Activated CD8-positive, alpha-beta memory T cell treated with anti-CD3 and anti-CD28 coated beads, Interleukin-2, amount 50 U/mL, for 1 hour (primary cell): ENCODE measurements at regions not wholly inside any gene's neighbourhood (a gene's known extent, or its start where the extent isn't known, plus 50 kb on each side); places are given as distances from the start of the nearest gene placed in this dataset.

Experiments
- DNase-seq: peaks from one replicate; pipeline ENCODE4 v3.0.0-alpha.2; 2020; ENCODE audit errors: extremely low read depth

DNA sequence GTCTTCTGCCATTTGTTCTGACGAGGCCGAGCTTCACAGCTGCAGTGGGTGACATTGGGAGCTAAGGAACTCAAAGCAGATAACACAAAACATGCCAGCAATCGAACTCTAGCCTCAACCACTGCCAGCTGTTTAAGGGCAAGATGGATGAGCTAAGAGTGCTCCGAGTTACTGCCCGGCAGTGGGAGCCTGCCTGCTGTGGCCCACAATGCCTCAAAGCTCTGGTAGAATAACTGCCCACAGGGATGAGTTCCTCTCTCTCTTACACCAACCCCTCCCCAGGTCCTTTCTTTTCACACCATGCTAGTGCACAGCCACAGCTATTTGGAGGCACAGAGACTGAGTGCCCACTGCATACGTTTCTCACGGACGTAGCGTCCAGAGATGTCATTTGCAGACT is 330.5 kb downstream of the FGF9 start:
- DNase-seq = no peak

DNA sequence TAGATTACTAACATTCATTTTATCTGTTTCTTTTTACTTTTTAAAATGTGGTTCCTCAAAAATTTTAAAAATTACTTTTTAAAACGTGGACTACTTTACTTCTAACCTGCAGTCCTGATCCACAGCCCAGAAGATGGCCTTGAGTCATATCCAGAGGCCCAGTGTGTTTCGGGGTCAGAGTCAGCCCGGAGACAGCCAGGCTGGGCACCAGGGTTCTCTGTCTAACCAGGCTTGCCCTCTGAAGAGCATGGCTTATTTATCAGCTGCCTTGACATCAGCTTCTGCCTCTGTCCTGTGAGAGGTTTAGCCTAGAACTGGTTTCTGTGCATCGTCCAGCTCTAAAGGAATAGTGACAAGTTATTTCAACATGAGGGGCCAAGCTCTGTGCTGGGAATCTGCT is 332.0 kb downstream of the FGF9 start:
- DNase-seq = no peak

DNA sequence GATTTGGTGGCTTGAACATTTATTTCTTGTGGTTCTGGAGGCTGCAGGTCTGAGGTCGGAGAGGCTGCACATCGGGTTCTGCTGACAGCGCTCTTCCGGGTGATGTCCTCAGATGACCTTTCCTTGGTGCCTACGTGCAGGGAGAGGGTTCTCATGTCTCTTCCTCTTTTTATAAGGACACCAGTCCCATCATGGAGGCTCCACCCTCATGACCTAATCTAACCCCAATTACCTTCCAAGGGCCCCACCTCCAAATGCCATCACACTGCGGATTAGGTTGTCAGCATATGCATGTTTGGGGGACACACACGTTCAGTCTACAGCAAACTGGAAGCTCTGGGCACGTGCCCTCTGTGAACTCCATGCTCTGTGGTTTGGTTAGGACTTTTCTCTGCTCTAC is 338.6 kb downstream of the FGF9 start:
- no peak for DNase-seq

DNA sequence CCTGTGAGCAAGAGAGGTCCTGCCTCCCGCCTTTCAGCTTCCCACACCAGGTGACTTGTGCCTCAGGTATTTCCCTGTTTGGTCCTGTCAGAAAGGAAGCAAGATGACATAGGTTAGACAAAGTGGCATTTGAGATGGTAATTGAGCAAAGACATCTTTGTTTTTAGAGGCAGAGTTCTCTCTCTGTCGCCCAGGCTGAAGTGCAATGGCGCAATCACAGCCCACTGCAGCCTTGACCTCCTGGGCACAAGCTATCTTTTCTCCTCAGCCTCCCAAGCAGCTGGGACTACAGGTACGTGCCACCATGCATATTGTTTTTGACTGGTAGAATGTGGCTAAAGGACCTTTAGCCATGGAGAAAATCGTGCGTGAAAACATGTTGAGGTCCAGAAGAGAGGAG is 339.1 kb downstream of the FGF9 start:
- DNase-seq = no peak

DNA sequence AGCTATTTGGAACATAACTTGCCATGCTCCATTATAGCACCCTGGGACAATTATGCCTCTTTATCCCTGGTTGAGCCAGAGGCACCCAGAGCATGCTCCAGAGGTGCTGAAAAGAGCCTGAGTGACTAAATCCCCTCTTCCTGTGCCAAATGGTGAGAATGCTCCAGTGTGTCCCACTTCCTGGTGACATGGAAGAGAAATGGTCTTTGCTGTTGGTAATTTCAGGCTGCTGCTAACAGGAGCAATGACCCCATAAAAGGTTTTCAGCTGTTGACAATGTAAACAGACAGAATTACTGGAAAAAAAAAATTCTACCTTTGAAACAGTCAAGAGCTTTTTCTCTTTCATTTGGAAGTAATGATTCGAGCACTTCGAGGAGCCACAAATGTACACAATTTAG is 341.8 kb downstream of the FGF9 start:
- no peak for DNase-seq

DNA sequence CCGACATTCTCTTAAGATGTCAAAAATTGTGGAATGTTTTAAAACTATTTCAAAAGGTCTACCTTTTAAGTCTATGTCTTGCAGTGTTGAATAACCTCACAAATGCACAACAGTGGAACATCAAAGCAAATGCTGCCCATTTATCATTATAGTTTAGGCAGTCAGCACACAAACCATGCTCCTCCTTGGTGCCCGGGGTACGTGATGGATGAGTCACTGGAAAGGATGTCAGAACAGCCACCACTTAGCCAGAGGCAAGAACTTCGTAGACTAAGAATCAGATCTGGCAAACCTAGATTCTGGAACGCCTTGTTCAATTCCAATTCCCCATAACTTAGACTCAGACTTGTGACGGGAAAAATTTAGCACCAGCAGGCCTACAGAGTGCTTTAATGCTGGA is 343.6 kb downstream of the FGF9 start:
- DNase-seq = no peak

DNA sequence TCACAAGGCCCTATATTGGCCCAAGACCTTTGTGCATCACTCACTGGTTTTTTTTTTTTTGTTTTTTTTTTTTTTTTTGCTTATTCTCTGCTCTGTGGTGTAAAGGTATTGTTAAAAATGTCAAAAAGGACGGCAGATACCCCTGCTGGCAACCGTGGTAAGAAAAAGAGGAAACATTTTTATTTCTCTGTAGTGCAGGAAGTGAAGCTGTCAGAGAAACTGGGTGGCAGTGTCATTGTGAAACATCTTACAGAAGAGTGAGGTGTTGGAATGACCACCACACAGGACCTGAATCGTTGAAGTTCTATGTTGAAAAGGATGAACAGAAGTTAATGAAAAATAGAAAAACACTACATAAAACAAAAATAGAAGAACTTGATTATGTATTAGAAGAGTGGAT is 346.4 kb downstream of the FGF9 start:
- no peak for DNase-seq

DNA sequence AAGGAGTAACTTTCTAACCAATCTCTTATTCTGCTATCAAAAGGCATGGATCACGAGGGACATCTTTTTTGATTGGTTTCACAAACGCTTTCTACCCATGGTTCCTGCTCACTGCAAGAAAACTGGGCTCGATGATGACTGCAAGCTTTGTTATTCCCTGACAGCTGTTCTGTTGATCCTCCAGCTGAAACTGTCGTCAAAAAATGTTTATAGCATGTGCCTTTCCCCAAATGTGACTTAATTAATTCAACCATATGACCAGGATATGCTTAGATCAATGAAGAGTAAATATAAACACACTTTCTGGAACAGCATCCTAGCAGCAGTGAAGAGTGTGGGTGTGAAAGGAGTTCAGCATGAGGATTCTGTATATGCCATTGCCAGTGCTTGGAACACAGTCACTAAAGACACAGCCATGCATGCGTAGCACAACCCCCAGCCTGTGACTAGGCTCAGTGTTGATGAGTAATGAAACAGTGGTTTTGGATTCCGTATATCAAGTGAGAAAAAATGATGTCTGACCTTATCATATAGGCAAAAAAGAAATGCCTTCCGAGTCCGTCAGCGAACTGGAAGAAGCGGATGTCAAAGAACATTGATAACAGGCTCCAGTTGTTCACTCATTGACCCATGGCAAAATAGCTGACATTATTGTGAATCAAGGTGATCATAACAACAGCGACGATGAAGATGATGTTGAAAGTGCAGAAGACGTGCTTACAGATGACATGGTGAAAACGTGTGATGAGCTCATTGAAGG is 347.4 kb downstream of the FGF9 start:
- no peak for DNase-seq

DNA sequence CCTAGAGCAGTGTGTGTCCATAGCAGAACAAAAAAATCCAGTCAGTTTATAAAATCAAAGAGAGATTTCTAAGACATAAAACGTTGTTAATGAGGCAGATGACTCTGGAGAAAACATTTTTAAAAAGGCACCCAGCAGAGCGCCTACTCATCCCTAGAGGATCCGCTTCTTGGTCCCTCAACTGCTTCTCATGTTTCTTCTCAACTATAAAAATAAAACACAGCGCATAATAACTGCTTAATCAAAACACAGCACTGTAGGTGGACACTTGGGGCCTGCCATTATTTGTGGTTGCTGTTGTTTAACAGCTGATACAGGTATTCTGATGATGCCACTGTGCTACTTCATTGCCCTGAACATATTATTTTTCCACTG is 347.9 kb downstream of the FGF9 start:
- DNase-seq = no peak

DNA sequence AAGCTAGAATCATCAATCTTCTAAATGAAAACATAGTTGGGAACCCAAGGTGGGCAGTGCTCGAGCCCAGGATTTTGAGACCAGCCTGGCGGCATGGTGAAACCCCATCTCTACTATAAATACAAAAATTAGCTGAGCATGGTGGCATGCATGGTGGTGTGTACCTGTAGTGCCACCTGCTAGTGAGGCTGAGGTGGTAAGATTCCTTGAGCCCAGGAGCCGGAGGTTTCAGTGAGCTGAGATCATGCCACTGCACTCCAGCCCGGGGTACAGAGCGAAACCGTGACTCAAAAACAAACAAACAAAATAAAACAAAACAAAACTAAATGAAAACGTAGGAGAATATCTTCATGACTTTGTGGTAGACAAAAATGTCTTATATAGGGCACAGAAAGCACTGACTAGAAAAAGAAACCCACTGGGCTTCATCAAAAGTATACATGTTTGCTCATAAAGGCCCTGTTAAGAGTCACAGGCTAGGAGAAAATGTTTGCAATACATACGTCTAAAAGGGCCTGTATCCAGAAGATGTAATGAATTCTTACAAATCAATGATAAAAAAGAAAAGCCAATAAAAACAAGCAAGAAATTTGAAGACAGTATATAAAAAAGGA is 353.6 kb downstream of the FGF9 start:
- DNase-seq = no peak

DNA sequence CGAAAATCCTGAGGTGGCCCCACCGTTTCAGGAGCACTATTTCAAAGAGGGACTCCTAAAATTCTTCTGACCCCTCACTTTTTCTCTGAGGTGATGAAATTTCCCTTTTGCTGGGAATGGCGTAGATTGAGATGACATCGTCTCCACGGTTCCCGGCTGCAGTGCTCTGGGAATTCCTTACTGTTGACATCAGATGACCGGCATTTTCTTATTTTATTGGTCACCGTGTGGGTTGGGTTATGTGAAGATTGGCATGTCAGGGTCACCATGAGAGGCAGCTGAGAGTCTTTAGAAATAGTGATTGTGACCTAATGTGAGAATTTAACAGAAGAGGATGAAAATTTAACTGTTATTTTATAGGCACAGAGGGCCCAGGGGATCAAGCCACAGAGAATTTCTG is 356.7 kb downstream of the FGF9 start:
- DNase-seq = no peak

DNA sequence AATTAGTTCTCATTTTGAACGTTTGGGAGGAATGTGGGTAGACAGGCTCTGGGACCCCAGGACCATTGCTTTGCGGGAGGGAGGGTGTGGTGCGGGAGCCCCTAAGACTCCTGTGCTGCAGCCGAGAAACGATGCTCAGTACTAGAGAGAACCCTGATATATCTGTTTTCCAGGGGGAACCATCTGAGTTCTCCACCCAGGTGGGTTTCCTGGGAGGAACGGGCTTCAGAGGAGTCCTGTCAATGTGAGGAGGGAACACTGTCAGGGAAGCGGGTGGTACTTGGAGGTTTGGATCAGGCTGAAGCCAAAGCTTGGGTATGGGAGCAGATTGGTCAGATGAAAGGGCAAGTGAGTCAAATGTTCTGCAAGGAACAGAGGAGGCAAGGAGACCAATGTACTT is 358.0 kb downstream of the FGF9 start:
- no peak for DNase-seq

DNA sequence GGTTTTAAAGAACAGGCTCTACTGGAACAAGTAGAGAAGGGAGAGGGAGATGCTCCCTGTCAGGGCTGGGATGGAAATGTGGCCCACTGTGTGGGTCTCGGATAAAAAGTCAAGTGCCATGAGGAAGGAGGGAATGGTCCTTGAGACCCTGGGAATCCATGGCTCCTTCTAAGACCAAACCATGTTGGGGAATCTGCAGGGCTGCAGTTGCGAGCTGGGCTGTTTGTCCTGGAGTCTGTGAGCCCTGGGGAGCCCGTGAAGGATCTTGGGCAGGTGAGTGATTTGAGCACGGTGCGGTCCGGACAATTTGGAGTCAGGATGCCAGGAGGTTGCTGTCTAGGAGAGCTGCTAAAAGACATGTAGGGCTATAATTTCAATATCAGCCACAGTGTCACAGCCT is 359.4 kb downstream of the FGF9 start:
- no peak for DNase-seq

DNA sequence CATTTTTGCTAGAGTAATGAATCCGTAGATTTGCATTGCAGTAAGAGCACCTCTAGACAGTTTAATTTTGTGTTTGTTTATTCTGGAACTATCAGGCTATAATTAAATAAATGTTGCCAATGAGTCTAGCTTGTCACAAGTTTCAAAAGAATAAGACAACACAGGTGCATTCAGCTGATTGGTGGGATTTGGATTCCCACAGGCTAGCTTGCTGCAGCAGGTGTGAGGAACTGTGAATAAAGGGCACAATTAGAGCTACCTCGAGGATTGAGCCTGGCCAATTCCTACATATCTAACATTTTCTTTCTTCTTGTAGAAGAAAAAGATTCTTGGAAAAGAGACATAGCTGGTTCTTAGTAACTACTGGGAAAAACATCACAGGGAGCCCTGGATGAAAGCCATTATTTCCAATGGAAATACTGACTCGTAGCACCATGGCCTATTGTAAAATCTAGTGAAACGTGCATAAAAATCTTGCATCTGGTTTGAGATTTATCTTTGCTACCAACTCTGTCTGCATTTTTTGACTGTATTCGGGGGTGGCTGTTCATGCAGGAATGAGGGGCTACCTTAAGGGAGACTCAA is 360.9 kb downstream of the FGF9 start:
- DNase-seq = no peak

DNA sequence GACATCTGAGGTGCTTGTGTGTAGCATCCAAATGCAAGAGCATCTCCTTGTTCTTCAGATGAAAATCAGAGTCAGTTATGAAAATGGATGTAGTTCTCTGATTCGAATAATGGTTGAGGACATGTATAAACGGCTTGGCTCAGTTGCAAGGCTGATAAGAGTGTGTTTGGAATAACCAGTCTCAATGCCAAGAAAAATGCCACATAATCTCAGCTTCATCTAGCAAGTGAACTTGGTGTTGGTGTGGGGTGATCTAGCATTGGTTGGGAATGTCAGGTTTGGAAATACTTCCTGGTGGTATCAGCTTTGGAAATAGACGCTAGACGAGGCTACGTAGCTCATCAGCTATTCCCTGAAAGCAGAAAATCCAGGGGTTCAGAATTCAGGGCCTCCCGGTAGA is 362.0 kb downstream of the FGF9 start:
- no peak for DNase-seq

DNA sequence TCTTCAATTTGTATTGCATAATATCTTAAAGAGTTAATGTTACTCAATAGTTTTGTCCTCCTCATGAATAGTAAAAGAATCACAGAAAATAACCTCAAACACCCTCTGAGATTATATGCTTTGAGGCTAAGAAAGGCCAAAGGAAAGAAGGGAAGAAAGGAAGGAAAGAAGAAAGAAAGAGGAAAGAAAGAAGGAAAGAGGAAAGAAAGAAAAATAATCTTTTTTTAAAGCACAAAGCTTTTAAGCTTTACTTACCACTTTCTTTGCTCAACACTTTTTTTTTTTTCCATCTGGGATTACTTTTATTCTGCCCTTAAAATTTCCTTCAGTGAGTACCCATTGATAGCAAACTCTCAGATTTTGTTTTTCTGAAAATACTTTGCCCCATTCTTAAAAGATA is 369.1 kb downstream of the FGF9 start:
- DNase-seq = no peak

DNA sequence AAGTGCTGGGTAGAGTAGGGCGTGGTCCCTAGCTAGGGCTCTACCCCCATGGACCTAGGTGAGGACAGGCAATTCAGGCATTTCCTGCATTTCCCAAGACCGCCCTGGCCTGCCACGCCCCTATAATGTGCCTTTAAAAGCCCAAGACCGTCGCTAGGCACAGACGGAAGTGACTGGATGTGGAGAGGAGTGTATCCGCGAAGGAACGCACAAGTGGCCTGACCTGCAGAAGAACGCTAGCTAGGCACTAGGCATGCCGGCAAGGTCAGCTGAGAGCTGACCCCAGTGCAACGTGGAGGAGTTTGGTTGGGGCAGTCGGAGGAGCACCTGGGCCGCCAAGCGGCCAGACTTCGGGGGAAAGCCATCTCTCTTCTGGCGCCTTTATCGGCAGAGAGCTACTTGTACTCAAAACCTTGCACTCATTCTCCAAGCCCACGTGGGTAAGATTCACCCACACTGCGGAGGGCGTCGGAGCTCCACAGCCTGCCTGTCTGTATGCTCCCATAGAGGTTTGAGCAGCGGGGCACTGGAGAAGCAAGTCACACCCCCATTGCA is 370.0 kb downstream of the FGF9 start:
- DNase-seq = no peak

DNA sequence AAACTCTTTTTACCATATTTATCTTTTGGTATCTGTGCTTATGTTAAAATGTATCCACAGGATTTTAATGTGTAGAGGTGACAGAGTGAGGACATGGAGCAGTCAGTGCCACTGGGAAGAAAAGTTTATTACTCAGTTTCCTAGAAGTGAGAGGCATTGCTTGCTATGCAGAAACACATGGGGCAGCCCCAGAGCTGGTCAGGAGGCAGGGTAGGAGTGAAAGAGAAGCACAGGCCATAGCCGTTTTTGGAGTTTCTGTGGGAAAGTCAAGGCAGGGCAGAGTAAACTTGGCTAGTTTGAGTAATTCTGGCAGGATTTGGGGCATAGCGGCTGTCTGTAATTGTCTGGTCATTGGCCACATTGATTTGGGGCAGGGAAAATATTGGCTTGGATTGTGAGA is 370.9 kb downstream of the FGF9 start:
- no peak for DNase-seq

DNA sequence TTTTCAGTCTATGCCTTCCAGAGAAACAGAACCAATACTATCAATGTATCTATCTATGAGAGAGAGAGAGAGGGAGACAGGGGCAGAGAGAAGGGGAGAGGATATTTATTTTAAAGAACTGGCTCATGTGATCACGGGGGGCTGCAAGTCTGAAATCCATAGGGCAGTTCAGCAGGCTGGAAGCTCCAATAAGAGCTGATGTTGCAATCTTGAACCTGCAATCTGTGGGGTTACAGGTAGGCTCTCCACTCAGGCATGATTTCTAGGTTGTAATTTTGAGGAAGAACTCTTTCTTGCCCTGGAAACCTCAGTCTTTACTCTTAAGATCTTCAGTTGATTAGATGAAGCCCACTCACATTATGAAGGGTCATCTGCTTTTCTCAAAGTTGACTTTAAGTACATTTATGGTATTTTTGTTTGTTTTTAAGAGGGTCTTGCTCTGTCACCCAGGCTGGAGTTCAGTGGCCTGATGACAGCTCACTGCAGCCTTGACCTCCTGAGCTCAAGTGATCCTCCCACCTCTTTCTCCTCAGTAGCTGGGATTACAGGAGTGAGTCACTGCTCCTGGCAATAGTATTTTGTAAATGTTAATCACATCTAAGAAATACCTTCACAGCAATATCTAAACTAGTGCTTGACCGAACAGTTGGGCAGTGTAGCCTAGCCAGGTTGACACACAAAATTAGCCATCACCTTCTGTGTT is 376.4 kb downstream of the FGF9 start:
- no peak for DNase-seq

DNA sequence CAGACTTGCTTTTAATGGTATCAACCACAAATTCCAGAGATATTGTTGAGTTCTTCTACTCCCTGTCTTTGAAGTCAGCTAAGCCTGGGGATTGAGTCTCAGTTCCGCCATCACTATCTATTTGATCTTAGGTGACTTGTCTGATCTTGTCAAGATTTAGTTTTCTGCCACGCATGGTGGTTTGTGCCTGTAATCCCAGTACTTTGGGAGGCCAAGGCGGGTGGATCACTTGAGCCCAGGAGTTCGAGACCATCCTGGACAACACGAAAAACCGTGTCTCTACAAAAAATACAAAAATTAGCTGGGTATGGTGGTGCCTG is 376.9 kb downstream of the FGF9 start:
- DNase-seq = no peak

DNA sequence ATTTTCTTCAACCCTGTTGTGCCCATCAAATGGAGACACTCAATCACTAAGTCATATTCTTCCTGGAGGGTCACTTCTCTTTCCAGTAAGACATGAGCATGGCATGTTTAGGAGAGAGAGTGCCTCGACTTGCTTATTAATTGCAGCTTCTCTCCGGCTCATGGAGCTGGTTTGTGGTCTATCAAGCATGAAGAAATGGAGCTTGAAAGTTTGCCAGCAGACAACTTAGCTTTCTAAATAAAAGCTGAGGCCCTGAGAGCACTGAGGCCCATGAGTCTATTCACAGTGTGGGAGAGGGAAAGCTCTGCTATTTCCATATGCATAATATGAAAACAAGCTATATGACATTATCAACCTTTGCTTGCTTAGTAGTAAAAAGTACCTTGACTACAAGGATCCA is 378.5 kb downstream of the FGF9 start:
- no peak for DNase-seq

DNA sequence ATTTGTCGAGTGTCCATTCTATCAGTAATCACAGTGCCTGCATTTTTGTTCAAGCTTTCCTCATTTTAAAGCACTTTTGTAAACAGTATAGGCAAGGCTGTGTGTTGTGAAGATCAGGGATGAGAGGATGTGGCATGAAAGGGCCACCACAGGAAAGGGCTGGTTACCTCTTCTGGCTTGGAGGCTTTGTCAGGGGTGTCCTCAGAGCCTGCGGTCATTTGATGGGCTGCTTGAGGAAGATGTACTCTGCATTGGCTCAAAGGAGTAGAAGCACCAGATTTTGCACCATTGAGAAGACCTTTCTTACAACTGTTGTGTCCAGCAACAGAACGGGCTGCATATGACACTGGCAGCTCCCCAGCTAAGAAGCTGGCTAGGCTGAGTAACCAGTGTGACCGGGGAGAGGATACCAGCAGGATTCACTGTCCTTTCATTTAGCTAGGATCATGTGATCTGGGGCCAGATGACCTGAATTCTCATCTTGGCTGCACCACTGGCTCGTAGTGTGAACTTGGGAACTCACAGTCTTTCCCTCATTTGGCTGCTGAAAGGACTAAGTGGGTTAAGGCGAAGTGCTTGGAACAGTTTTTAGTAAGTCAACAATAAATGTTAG is 380.2 kb downstream of the FGF9 start:
- DNase-seq = no peak
